Fibroblast of pulmonary artery (primary cell): ENCODE measurements at regions not wholly inside any gene's neighbourhood (a gene's known extent, or its start where the extent isn't known, plus 50 kb on each side); places are given as distances from the start of the nearest gene placed in this dataset.
A peak's percentile ranks its signal among the peaks of the same experiment; 100 is the strongest.

Source experiments
- DNase-seq: peaks from one replicate; pipeline ENCODE4 v3.0.0-alpha.2; 2010; ENCODE audit warnings: low read depth
- H3K4me3 ChIP-seq: replicated peaks from 2 replicates; pipeline ENCODE4 v1.5.1; 2011; ENCODE audit warnings: low read depth, mild to moderate bottlenecking, control low read depth, low read length, moderate library complexity
- CTCF ChIP-seq: IDR thresholded peaks from 2 replicates; pipeline ENCODE4 v1.5.1; 2011; ENCODE audit warnings: mild to moderate bottlenecking, control low read depth, low read length, inconsistent platforms; ENCODE audit errors: missing control alignments

GRCh38 chr13:34294483-34295129 is 476.7 kb downstream of the RFC3 start:
- H3K4me3 ChIP-seq = no peak overlapping the region
- peak; percentile 10 for DNase-seq
- no peak for TF ChIP-seq CTCF

- DNase-seq = no peak
- no peak for TF ChIP-seq CTCF
- H3K4me3 ChIP-seq = no peak overlapping the region
Measured at GRCh38 chr13:34300559-34300958, 482.6 kb downstream of the RFC3 start.

GRCh38 chr13:34302596-34302995 is 484.6 kb downstream of the RFC3 start:
- TF ChIP-seq CTCF = no peak
- no peak for DNase-seq
- no peak overlapping the region for H3K4me3 ChIP-seq

GRCh38 chr13:34303346-34303745 is 485.4 kb downstream of the RFC3 start:
- H3K4me3 ChIP-seq = no peak overlapping the region
- no peak for TF ChIP-seq CTCF
- DNase-seq = no peak

GRCh38 chr13:34307607-34308006 is 489.7 kb downstream of the RFC3 start:
- no peak overlapping the region for H3K4me3 ChIP-seq
- no peak for DNase-seq
- no peak for TF ChIP-seq CTCF

- no peak for TF ChIP-seq CTCF
- no peak for DNase-seq
- H3K4me3 ChIP-seq = no peak overlapping the region
Measured at GRCh38 chr13:34308725-34309124, 490.8 kb downstream of the RFC3 start.

- TF ChIP-seq CTCF = no peak
- H3K4me3 ChIP-seq = no peak overlapping the region
- no peak for DNase-seq
Measured at GRCh38 chr13:34310539-34310938, 492.6 kb downstream of the RFC3 start.
